ENCODE measurements at regions not wholly inside any gene's neighbourhood (a gene's known extent, or its start where the extent isn't known, plus 50 kb on each side); places are given as distances from the start of the nearest gene placed in this dataset.
A peak's percentile ranks its signal among the peaks of the same experiment; 100 is the strongest.

- no peak for DNase-seq (ENCODE audit: low read depth in 2 of 2)
These were observed 58.2 kb downstream of the ESM1 start for GRCh38 chr5:54927097-54927746.

GRCh38 chr5:54924487-54924886 is 60.9 kb downstream of the ESM1 start:
- no peak for DNase-seq (ENCODE audit: low read depth in 2 of 2)

GRCh38 chr5:54917323-54917722 is 68.1 kb downstream of the ESM1 start:
- DNase-seq (ENCODE audit: low read depth in 2 of 2): no peak

GRCh38 chr5:54915466-54916027 is 69.8 kb downstream of the ESM1 start:
- no peak for DNase-seq (ENCODE audit: low read depth in 2 of 2)

GRCh38 chr5:54912021-54912420 is 73.4 kb downstream of the ESM1 start:
- no peak for DNase-seq (ENCODE audit: low read depth in 2 of 2)

- DNase-seq (ENCODE audit: low read depth in 2 of 2): no peak
These were observed 75.2 kb downstream of the ESM1 start for GRCh38 chr5:54909911-54910870.

- no peak for DNase-seq (ENCODE audit: low read depth in 2 of 2)
These were observed 76.4 kb downstream of the ESM1 start for GRCh38 chr5:54908774-54909525.

GRCh38 chr5:54905942-54906537 is 79.4 kb downstream of the ESM1 start:
- DNase-seq (ENCODE audit: low read depth in 2 of 2): peak; percentile 12 to 48

- DNase-seq (ENCODE audit: low read depth in 2 of 2): no peak
These were observed 80.1 kb downstream of the ESM1 start for GRCh38 chr5:54905246-54905795.

- DNase-seq (ENCODE audit: low read depth in 2 of 2): no peak
These were observed 81.0 kb downstream of the ESM1 start for GRCh38 chr5:54904425-54904824.

GRCh38 chr5:54902791-54903473 is 82.5 kb downstream of the ESM1 start:
- no peak for DNase-seq (ENCODE audit: low read depth in 2 of 2)

GRCh38 chr5:54900984-54901725 is 84.2 kb downstream of the ESM1 start:
- DNase-seq (ENCODE audit: low read depth in 2 of 2): no peak

GRCh38 chr5:54897001-54897400 is 88.4 kb downstream of the ESM1 start:
- no peak for DNase-seq (ENCODE audit: low read depth in 2 of 2)

- no peak for DNase-seq (ENCODE audit: low read depth in 2 of 2)
These were observed 89.5 kb downstream of the ESM1 start for GRCh38 chr5:54895816-54896341.

GRCh38 chr5:54894957-54895815 is 90.2 kb downstream of the ESM1 start:
- DNase-seq (ENCODE audit: low read depth in 2 of 2): no peak

- DNase-seq (ENCODE audit: low read depth in 2 of 2): no peak
These were observed 95.6 kb downstream of the ESM1 start for GRCh38 chr5:54889826-54890225.

GRCh38 chr5:54887663-54888062 is 97.7 kb downstream of the ESM1 start:
- DNase-seq (ENCODE audit: low read depth in 2 of 2): no peak

GRCh38 chr5:54886866-54887265 is 98.5 kb downstream of the ESM1 start:
- DNase-seq (ENCODE audit: low read depth in 2 of 2): no peak

GRCh38 chr5:54885636-54886035 is 99.8 kb downstream of the ESM1 start:
- DNase-seq (ENCODE audit: low read depth in 2 of 2): no peak

All from stimulated activated CD4-positive, alpha-beta T cell treated with anti-CD3 and anti-CD28 coated beads, Interleukin-1b, Interleukin-23, amount 100 ng/mL, for 1 hour (primary cell).